HUES6 (cell line): ENCODE measurements at regions not wholly inside any gene's neighbourhood (a gene's known extent, or its start where the extent isn't known, plus 50 kb on each side); places are given as distances from the start of the nearest gene placed in this dataset.

Experiments
- H3K27ac ChIP-seq: 2 replicates; pipeline ENCODE4 v1.7.0; 2013; ENCODE audit warnings: low read depth, mild to moderate bottlenecking, low read length, inconsistent platforms
- H3K27me3 ChIP-seq: 2 replicates; pipeline ENCODE4 v1.6.1; 2013; ENCODE audit warnings: low read length; ENCODE audit not compliant: control insufficient read depth, insufficient read depth
- H3K36me3 ChIP-seq: 2 replicates; pipeline ENCODE4 v1.6.1; 2013; ENCODE audit warnings: low read length; ENCODE audit not compliant: control insufficient read depth, insufficient read depth
- H3K4me1 ChIP-seq: 2 replicates; pipeline ENCODE4 v1.6.1; 2013; ENCODE audit warnings: low read length; ENCODE audit not compliant: control insufficient read depth, insufficient read depth
- H3K4me3 ChIP-seq: 2 replicates; pipeline ENCODE4 v1.5.1; 2013; ENCODE audit warnings: low read depth, low read length
- H3K9ac ChIP-seq: one replicate; pipeline ENCODE4 v1.6.1; 2013; ENCODE audit warnings: mild to moderate bottlenecking, low read length
- H3K9me3 ChIP-seq: 2 replicates; pipeline ENCODE4 v1.6.1; 2013; ENCODE audit warnings: low read depth, low read length; ENCODE audit not compliant: control insufficient read depth, insufficient read depth

DNA sequence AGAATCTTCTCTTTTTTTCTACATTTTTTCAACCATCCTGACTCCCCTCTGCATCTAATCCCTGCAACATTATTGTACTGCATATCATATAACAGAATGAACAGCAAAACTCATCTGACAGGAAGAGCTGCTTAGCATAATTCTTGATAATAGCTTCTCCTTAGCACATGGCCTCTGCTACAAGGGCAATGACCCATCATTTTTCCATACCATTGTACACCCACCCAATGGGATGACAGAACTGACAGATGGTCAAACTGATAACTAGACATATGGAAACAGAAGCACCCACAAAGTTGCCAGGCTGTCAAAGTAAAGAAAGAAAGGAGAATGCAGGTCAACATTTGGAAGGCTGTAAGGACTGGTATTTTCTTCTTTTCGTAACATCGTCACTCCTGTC is 390.4 kb upstream of the USP15 start:
- Histone ChIP-seq H3K9ac (no peak overlapping the region), H3K9me3 (no peaks in the 10 kb centered on the region), H3K4me1 (no peaks in the 10 kb centered on the region), H3K36me3 (no peaks in the 10 kb centered on the region), H3K27me3 (no peaks in the 10 kb centered on the region), H3K27ac (no peak overlapping the region), H3K4me3 (no peak overlapping the region)

DNA sequence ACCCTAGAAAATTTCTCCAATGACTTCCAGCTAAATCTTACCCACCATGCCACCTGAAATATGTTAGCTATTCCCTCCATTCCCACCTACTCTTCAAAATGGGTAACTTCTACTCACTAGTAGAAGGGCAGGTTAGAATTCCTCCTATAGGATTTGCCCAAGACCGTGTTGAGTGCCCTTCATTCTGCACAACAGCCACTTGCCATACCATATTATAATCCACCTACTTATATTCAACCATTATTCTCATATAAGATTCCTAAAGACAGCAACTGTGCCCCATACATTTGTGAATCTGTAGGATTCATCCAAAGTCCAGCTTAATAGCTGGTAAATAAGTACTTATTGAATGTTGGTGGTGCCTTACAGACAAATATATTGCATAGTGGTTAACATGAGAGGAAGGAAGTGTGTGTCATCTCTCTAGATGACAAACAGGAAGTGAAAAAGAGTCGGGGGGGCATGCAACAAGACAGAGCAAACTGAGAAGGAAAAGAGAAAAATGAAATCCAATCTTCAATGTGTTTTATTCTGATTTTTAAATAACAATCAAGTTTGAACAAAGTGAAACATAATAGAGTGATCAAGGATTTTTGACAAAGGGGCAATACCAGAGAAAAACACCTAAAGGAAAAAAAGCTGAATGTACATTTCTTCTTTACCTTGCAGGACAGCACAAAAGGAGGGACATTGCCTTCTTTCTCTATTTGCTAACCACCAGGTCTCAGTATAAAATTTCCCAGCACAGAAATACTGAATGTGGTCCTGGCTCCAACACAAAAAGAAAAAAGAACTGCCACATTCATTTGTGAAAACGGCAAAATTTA is 389.3 kb upstream of the USP15 start:
- no peaks in the 10 kb centered on the region for H3K4me1 ChIP-seq
- no peak overlapping the region for H3K9ac ChIP-seq
- no peak overlapping the region for H3K27ac ChIP-seq
- no peaks in the 10 kb centered on the region for H3K27me3 ChIP-seq
- H3K4me3 ChIP-seq, result no peak overlapping the region
- no peaks in the 10 kb centered on the region for H3K9me3 ChIP-seq
- no peaks in the 10 kb centered on the region for H3K36me3 ChIP-seq

DNA sequence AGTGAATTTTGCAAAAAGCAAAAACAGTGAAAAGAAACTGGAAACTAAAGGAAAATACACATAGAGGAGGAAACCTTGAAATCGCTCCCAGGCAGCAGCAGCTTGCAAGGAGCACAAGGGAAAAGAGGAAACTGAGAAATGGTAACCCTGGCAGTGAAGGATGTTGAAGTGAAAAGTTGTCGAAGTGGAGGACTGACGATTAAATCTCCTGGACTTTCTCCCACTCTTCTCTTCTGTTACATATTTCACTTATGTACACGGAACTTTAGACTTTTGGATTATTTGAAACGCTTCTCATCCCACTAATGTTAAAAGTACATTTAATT is 388.8 kb upstream of the USP15 start:
- Histone ChIP-seq H3K27ac (no peak overlapping the region), H3K27me3 (no peaks in the 10 kb centered on the region), H3K36me3 (no peaks in the 10 kb centered on the region), H3K4me1 (no peaks in the 10 kb centered on the region), H3K9me3 (no peaks in the 10 kb centered on the region), H3K4me3 (no peak overlapping the region), H3K9ac (no peak overlapping the region)

DNA sequence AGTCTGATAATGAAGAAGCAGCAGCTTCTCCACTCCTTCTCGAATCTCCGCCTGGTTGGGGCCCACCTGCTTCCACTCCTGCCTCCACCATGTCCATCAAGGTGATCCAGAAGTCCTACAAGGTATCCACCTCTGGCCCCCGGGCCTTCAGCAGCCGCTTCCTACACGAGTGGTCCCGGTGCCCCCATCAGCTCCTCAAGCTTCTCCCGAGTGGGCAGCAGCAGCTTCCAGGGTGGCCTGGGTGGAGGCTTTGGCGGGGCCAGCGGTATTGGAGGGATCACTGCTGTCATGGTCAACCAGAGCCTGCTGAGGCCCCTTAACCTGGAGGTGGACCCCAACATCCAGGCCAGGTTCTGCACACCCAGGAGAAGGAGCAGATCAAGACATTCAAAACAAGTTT is 381.0 kb upstream of the USP15 start:
- Histone ChIP-seq H3K4me1 (no peaks in the 10 kb centered on the region), H3K4me3 (no peak overlapping the region), H3K27me3 (no peaks in the 10 kb centered on the region), H3K36me3 (no peaks in the 10 kb centered on the region), H3K27ac (no peak overlapping the region), H3K9ac (no peak overlapping the region), H3K9me3 (no peaks in the 10 kb centered on the region)

DNA sequence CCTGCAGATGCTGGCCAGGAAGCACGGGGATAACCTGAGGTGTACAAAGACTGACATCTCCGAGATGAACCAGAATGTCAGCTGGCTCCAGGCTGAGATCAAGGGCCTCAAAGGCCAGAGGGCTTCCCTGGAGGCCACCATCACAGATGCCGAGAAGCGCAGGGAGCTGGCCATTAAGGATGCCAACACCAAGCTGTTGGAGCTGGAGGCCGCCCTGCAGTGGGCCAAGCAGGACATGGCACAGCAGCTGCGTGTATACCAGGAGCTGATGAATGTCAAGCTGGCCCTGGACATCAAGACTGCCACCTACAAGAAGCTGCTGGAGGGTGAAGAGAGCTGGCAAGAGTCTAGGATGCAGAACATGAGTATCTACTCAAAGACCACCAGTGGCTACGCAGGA is 380.0 kb upstream of the USP15 start:
- Histone ChIP-seq H3K27me3 (no peaks in the 10 kb centered on the region), H3K4me3 (no peak overlapping the region)

DNA sequence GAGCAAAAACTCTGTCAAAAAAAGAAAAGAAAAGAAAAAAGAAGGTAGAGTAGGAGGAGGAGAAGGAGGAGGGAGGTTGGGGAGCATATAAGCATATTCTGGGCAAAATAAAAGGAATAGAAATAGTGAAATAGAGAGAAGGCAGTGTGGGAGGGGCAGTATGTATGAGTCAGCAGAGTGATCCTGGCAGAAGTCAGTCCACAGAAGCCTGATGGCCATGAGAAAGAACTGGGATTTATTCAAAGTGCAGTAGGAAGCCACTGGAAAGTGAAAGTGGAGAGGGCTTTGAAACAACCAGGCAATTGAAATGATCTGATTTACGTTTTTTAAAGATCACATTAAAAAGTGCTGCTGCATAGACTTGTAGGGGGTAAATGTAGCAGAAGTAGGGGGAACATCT is 368.6 kb upstream of the USP15 start:
- Histone ChIP-seq H3K4me1 (no peaks in the 10 kb centered on the region), H3K9me3 (no peaks in the 10 kb centered on the region), H3K4me3 (no peak overlapping the region), H3K36me3 (no peaks in the 10 kb centered on the region), H3K9ac (no peak overlapping the region), H3K27me3 (no peaks in the 10 kb centered on the region), H3K27ac (no peak overlapping the region)

More for the DNA sequence above, 380.0 kb upstream of the USP15 start:
- Histone ChIP-seq H3K9ac (no peak overlapping the region), H3K36me3 (no peaks in the 10 kb centered on the region), H3K9me3 (no peaks in the 10 kb centered on the region), H3K27ac (no peak overlapping the region), H3K4me1 (no peaks in the 10 kb centered on the region)

DNA sequence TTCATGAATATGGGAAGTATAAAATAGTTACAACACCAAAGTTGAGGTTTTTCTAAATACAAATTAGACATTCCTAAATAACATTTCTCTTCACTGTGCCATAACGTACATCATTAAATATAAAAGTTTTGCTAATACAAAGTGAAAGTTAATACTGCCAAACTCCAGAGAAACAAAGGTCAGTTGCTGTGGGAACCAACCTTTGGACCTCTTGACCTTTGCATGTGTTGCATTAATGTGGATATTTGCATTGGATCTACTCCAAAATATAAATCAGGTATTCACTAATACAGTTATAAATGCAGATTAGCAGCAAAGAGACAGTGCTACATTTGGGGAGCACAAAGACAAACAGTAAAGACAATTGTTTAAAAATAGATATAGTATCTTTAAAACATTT is 366.0 kb upstream of the USP15 start:
- H3K36me3 ChIP-seq, result no peaks in the 10 kb centered on the region
- no peaks in the 10 kb centered on the region for H3K27me3 ChIP-seq
- no peaks in the 10 kb centered on the region for H3K4me1 ChIP-seq
- no peak overlapping the region for H3K27ac ChIP-seq
- no peak overlapping the region for H3K9ac ChIP-seq
- no peak overlapping the region for H3K4me3 ChIP-seq
- H3K9me3 ChIP-seq, result peaks cover 23% of the 10 kb centered on the region

DNA sequence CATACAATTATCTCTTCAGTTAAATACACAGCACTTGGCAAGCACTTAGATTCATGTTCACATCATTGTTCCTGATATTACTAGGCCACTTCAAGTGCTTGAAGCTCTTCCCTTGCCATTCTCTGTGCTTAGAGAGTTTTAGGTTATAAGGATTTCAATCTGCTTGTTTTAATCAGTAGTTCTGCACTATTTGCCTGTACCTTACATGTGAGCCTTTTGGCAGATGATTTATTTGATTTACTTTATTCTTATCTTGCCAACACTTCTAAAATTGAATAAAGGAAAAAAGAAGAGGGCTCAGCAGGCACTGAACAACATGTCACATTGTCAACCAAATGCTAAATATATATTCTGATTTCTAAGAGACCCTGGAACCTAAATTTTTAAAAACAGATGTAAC is 363.8 kb upstream of the USP15 start:
- H3K9ac ChIP-seq, result no peak overlapping the region

DNA sequence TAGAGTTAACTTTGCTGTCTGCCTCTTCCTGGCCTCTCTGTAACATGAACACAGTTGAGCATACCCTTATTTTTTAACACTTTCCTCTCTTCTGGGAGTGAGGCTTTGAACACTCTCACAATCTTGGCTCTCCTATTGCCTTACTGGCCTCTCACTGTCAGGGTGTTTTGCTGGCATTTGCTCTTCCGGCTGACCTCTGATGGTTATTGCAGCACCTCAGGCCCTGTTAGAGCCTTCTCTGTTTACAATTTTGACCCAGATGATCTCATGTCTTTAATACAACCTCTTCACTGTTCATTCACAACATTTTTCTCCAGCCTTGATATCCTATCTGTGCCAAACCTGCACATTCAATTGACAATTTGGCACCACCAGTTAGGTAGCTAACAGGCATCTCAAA is 357.8 kb upstream of the USP15 start:
- Histone ChIP-seq H3K4me1 (no peaks in the 10 kb centered on the region), H3K4me3 (no peak overlapping the region), H3K27ac (no peak overlapping the region), H3K27me3 (no peaks in the 10 kb centered on the region), H3K9ac (no peak overlapping the region), H3K36me3 (no peaks in the 10 kb centered on the region), H3K9me3 (peaks cover 24% of the 10 kb centered on the region)

More for the DNA sequence above, 363.8 kb upstream of the USP15 start:
- no peak overlapping the region for H3K27ac ChIP-seq
- H3K9me3 ChIP-seq, result peaks cover 28% of the 10 kb centered on the region
- no peaks in the 10 kb centered on the region for H3K36me3 ChIP-seq
- no peaks in the 10 kb centered on the region for H3K27me3 ChIP-seq
- H3K4me3 ChIP-seq, result no peak overlapping the region
- H3K4me1 ChIP-seq, result no peaks in the 10 kb centered on the region

DNA sequence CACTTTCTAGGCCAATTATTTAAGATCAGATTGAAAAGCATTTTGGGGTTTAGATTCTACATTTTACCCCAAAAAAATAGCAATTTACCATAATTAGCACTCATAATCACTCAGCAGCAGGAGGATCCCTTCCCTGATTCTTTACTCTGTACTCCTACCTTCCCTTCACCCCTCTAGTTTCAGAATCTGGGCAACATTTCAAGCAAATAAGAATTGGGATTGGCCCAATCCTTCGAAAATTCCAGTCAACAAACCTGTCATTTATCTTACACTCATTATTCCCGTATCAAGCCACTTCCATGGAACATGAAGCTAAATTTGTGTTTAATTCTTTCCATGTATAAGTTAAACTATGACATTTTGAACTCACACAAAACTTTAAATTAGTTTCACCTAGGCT is 349.1 kb upstream of the USP15 start:
- Histone ChIP-seq H3K9me3 (0 out of 2 replicates have a peak, but pooled peaks cover 2% of the 10 kb centered on the region), H3K27ac (no peak overlapping the region), H3K9ac (no peak overlapping the region), H3K4me1 (no peaks in the 10 kb centered on the region), H3K36me3 (no peaks in the 10 kb centered on the region), H3K4me3 (no peak overlapping the region), H3K27me3 (no peaks in the 10 kb centered on the region)

DNA sequence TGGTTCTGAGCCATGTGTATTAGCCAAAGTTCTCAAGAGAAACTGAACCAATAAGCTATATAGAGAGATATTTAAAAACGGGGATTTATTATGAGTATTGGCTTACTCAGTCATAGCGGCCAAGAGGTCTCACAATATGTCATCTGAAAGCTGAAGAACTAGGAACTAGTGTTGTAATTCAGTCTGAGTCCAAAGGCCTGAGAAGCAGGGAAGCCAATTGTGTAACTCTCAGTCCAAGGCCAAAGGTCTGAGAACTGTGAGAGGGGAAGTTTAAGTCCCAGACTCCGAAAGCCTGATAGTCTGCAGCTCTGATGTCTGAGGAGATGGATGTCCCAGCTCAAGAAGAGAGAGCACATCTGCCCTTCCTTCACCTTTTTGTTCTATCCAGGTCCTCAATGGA is 344.8 kb upstream of the USP15 start:
- Histone ChIP-seq H3K27me3 (no peaks in the 10 kb centered on the region), H3K36me3 (no peaks in the 10 kb centered on the region), H3K4me1 (peaks cover 4% of the 10 kb centered on the region; the same call in 1 of the 2 replicates)

More for the DNA sequence above, 344.8 kb upstream of the USP15 start:
- Histone ChIP-seq H3K9ac (no peak overlapping the region), H3K9me3 (no peaks in the 10 kb centered on the region), H3K27ac (no peak overlapping the region), H3K4me3 (no peak overlapping the region)
